B cell (primary cell): ENCODE measurements at regions not wholly inside any gene's neighbourhood (a gene's known extent, or its start where the extent isn't known, plus 50 kb on each side); places are given as distances from the start of the nearest gene placed in this dataset.

ENCODE experiments used
- CTCF ChIP-seq: fragments of 200-600 bp; IDR thresholded peaks from one replicate; pipeline ENCODE4 v1.8.0; 2022; ENCODE audit warnings: antibody characterized with exemption, mild to moderate bottlenecking
- EZH2 ChIP-seq: IDR thresholded peaks from 2 replicates; pipeline ENCODE4 v1.6.1; 2012; ENCODE audit warnings: borderline replicate concordance, low read depth, mild to moderate bottlenecking, moderate library complexity, low read length; ENCODE audit not compliant: insufficient read depth, poor library complexity, severe bottlenecking

DNA sequence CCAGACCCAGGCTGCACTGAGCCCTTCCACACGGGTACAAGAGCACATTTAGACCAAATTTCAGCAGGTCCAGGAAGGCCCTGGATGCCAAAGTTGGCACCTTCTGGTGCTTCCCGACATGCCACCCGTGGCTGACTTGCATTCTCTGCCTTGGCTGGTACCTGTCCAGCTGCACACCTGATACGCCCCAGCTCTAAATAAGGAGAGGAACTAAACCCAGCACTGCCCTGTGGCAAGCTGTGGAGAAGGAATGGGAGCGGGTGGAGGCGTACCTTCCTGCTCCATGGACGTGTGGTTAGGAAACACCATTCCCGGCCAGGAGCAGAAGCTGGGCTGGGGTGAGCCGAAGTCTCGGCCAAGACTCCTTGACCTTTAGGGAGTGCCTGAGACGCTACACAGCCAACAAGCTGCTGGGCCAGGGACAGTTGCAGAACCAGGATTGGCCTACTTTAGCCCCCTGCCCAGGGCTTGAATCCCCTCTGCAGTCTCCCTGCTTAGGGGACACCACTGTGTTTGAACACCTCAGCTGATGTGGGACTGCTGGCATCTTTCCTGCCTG, 86.5 kb upstream of the TAF1B start:
- no peak for TF ChIP-seq CTCF
- TF ChIP-seq EZH2: no peak
